ENCODE measurements at regions not wholly inside any gene's neighbourhood (a gene's known extent, or its start where the extent isn't known, plus 50 kb on each side); places are given as distances from the start of the nearest gene placed in this dataset.

GRCh38 chr10:61091531-61091930, 147.5 kb upstream of the RHOBTB1 start:
- no peak for DNase-seq (ENCODE audit: low spot score)

GRCh38 chr10:61089251-61089650, 145.3 kb upstream of the RHOBTB1 start:
- DNase-seq (ENCODE audit: low spot score) = no peak

GRCh38 chr10:61084493-61084892, 140.5 kb upstream of the RHOBTB1 start:
- DNase-seq (ENCODE audit: low spot score) = no peak

- DNase-seq (ENCODE audit: low spot score) = no peak
These were observed 137.3 kb upstream of the RHOBTB1 start for GRCh38 chr10:61081301-61081700.

- no peak for DNase-seq (ENCODE audit: low spot score)
These were observed 134.7 kb upstream of the RHOBTB1 start for GRCh38 chr10:61078542-61079275.

GRCh38 chr10:61076572-61077114, 132.7 kb upstream of the RHOBTB1 start:
- no peak for DNase-seq (ENCODE audit: low spot score)

- no peak for DNase-seq (ENCODE audit: low spot score)
These were observed 129.4 kb upstream of the RHOBTB1 start for GRCh38 chr10:61073391-61073790.

- DNase-seq (ENCODE audit: low spot score) = no peak
These were observed 127.6 kb upstream of the RHOBTB1 start for GRCh38 chr10:61071580-61071979.

- DNase-seq (ENCODE audit: low spot score) = no peak
These were observed 124.5 kb upstream of the RHOBTB1 start for GRCh38 chr10:61068471-61068870.

- no peak for DNase-seq (ENCODE audit: low spot score)
These were observed 123.8 kb upstream of the RHOBTB1 start for GRCh38 chr10:61067671-61068336.

GRCh38 chr10:61066661-61067344, 122.8 kb upstream of the RHOBTB1 start:
- no peak for DNase-seq (ENCODE audit: low spot score)

GRCh38 chr10:61065051-61065450, 121.1 kb upstream of the RHOBTB1 start:
- DNase-seq (ENCODE audit: low spot score) = no peak

- no peak for DNase-seq (ENCODE audit: low spot score)
These were observed 120.4 kb upstream of the RHOBTB1 start for GRCh38 chr10:61064356-61064755.

GRCh38 chr10:61063901-61064300, 119.9 kb upstream of the RHOBTB1 start:
- peak; percentile 8 for DNase-seq (ENCODE audit: low spot score)

- no peak for DNase-seq (ENCODE audit: low spot score)
These were observed 119.0 kb upstream of the RHOBTB1 start for GRCh38 chr10:61063034-61063433.

GRCh38 chr10:61061923-61062504, 118.0 kb upstream of the RHOBTB1 start:
- no peak for DNase-seq (ENCODE audit: low spot score)

GRCh38 chr10:61059636-61060035, 115.7 kb upstream of the RHOBTB1 start:
- DNase-seq (ENCODE audit: low spot score) = no peak

- no peak for DNase-seq (ENCODE audit: low spot score)
These were observed 108.7 kb upstream of the RHOBTB1 start for GRCh38 chr10:61052469-61053205.

GRCh38 chr10:61051344-61051743, 107.4 kb upstream of the RHOBTB1 start:
- no peak for DNase-seq (ENCODE audit: low spot score)

- no peak for DNase-seq (ENCODE audit: low spot score)
These were observed 106.2 kb upstream of the RHOBTB1 start for GRCh38 chr10:61050120-61050745.

- no peak for DNase-seq (ENCODE audit: low spot score)
These were observed 105.4 kb upstream of the RHOBTB1 start for GRCh38 chr10:61049386-61049785.
